Suprapubic skin (tissue), 4 donors: ENCODE measurements at regions not wholly inside any gene's neighbourhood (a gene's known extent, or its start where the extent isn't known, plus 50 kb on each side); places are given as distances from the start of the nearest gene placed in this dataset.

Source experiments
- CTCF ChIP-seq, 2 donors: fragments of 200-600 bp in 1 of 2; fragments of 450-650 bp in 1 of 2; sonication (generic) in 1 of 2; IDR thresholded peaks; one replicate each; pipeline ENCODE4 v1.5.1; 2016 to 2019; ENCODE audit warnings: antibody characterized with exemption in 2 of 2, mild to moderate bottlenecking in 1 of 2, moderate library complexity in 1 of 2
- EP300 ChIP-seq: sonication (generic); formaldehyde crosslinking; IDR thresholded peaks from one replicate; pipeline ENCODE4 v1.6.1; 2017; ENCODE audit warnings: antibody characterized with exemption
- POLR2A ChIP-seq, 2 donors: fragments of 450-650 bp; IDR thresholded peaks; one replicate each; pipeline ENCODE4 v1.6.1; 2017; ENCODE audit warnings: antibody characterized with exemption in 2 of 2, mild to moderate bottlenecking in 2 of 2, moderate library complexity in 2 of 2
- POLR2AphosphoS5 ChIP-seq, 3 donors: sonication (generic); formaldehyde crosslinking; IDR thresholded peaks; one replicate each; pipeline ENCODE4 v1.6.1; 2017; ENCODE audit warnings: antibody characterized with exemption in 3 of 3

GRCh38 chr4:160129439-160129838 is 1026.6 kb downstream of the RAPGEF2 start:
- TF ChIP-seq POLR2AphosphoS5 (IDR thresholded peaks at IDR 0.05): no peak
- no peak for TF ChIP-seq POLR2A (IDR thresholded peaks at IDR 0.05)
- TF ChIP-seq CTCF (IDR thresholded peaks at IDR 0.05): no peak
- TF ChIP-seq EP300: no peak
